ENCODE measurements at regions not wholly inside any gene's neighbourhood (a gene's known extent, or its start where the extent isn't known, plus 50 kb on each side); places are given as distances from the start of the nearest gene placed in this dataset.
A peak's percentile ranks its signal among the peaks of the same experiment; 100 is the strongest.
"Not testable (repeated sequence)": the region's sequence is repeated elsewhere in the genome, so short reads cannot be mapped to it uniquely, and the experiment has no call there.

- not testable (repeated sequence) for DNase-seq (ENCODE audit: low read depth in 2 of 3, low spot score in 1 of 3)
Measured at GRCh38 chr5:108532129-108532445, 150.2 kb upstream of the FBXL17 start.

GRCh38 chr5:108531367-108532128 is 149.7 kb upstream of the FBXL17 start:
- DNase-seq (ENCODE audit: low read depth in 2 of 3, low spot score in 1 of 3): no peak

DNA sequence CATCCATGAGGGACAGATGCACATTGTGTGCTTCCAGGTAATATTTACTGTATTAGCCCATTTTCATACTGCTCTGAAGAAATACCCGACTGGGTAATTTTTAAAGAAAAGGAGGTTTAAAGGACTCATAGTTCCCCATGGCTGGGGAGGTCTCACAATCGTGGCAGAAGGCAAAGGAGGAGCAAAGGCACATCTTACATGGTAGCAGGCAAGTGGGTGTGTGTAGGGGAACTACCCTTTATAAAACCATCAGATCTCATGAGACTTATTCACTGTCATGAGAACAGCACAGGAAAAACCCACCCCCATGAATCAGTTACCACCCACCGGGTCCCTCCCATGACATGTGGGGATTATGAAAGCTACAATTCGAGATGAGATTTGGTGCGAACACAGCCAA is 148.8 kb upstream of the FBXL17 start:
- no peak for DNase-seq (ENCODE audit: low read depth in 2 of 3, low spot score in 1 of 3)

DNA sequence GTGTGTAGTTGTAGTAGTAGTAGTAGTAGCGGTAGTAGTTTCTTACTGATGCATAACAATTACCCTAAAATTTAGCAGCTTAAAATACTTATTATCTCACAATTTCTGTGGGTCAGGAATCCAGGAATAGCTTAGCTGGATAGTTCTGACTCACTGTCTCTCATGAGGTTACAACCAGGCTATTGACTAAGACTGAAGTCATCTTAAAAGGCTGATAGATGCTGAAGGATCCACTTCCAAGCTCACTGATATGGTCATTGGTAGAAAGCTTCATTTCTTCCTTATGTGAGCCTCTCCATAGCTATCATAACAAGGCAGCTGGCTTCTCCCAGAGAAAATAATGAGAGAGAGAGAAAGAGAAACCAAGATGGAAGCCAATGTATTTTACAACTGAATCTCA is 147.5 kb upstream of the FBXL17 start:
- no peak for DNase-seq (ENCODE audit: low read depth in 2 of 3, low spot score in 1 of 3)

DNA sequence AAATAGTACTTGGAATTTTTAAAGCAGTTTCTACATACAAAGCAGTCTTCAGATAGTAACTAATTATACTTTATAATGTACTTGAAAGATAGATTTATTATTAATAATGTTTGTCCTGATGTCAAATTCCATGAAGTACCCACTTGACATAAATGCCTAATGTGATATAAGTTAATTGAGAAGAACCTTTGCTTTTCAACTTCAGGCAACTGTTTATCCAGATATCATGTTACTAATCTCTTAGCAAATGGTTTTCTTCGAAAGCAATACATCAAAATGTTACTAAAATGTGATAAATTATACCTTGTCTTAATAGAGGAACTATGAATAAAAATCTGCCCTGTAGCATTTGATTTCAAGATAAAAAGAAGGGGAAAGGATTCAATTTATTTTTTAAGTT is 146.8 kb upstream of the FBXL17 start:
- DNase-seq (ENCODE audit: low read depth in 2 of 3, low spot score in 1 of 3): no peak

DNA sequence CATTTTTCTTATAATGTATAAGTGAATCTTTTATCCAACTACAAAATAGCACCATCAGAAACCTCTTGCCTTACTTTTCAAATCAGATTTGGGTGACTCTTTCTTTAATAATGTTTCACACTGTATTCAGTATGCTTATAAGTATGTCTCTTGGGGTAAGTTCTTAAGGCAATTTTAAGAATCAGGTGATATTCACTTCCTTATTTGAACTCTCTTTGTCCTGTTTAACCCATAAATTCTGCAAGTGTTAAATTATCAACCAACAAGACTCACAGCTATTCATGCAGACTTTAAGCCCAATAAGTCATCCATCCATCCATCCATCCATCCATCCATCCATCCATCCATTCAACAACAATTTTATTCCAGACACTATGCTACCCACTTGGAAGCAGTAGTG is 142.7 kb upstream of the FBXL17 start:
- no peak for DNase-seq (ENCODE audit: low read depth in 2 of 3, low spot score in 1 of 3)

DNA sequence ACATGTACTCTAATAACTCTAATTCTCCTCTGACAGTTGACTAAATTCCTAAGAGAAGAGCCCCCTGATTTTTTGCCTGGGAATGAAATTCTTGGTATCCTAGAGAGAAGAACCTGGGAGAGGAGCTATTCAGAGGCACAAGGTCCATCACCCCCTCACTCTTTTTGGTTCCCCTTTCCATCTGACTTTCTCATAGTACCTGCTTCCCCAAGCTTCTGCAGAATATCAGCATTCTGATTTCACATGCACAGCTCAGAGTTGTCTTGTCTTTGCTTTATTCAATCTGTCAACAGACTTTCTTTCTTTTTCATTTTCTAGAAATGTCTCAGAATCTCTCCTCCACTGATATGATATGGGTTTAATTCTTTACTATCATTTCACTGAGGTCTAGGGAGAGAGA is 141.5 kb upstream of the FBXL17 start:
- DNase-seq (ENCODE audit: low read depth in 2 of 3, low spot score in 1 of 3): no peak

DNA sequence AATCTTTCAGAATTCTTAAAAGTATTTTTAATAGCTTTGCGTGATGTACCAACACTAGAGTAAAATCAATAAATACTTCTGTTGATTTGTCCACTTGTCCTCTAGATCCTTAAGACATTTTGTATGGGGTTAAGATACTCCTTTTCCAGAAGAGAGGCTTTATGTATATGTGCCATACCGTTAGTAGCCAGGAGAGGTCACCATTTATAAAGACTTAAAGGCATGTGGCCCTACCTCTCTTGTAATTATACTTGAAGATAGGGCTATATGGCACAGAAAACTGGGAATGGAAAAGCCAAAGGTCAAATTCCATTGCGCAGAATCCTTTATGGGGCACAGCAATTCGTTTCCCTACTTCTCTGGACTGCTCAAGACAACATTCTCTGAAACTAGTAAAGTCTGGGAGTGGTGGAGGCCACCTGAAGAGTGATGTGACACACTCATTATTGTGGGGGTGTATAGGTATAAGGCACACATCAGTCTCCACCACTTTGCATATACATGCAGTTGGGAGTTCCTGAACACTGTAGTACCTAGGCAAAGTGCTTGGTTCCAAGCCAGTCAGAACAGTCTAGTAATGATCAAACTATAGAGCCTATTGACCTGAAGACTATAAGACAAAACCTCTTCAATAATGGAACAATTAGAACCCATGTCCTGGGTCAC is 140.1 kb upstream of the FBXL17 start:
- peak in 1 of 3 donors; percentile 32 for DNase-seq (ENCODE audit: low read depth in 2 of 3, low spot score in 1 of 3)

- no peak for DNase-seq (ENCODE audit: low read depth in 2 of 3, low spot score in 1 of 3)
Measured at GRCh38 chr5:108521011-108521700, 139.3 kb upstream of the FBXL17 start.

GRCh38 chr5:108516785-108517184 is 134.9 kb upstream of the FBXL17 start:
- DNase-seq (ENCODE audit: low read depth in 2 of 3, low spot score in 1 of 3): no peak

DNA sequence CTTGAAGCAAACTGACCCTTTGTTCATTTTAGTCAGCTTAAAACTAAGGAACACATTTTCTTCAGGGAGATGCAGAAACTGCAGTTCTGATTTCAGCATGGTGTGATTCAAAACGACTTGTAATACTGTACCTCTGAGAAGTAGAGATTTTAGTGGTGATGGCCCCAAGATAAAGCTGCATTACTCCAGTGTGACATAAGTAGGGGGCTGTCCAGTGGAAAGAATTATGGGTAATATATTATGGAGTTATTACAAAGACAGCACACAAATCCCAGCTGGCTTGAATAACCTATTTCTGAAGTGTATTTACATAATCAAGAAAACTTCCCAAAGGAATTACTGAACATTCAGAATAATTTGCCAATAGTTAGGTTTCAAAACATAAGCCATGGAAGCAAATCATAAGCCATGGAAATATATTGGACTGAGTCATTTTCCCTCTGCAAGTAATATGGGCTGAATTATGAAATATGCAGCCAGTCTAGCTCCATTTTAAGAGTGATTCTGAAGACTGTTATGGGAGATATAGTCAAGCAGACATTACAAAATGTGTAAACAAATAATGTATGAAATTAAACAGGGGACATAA is 133.7 kb upstream of the FBXL17 start:
- no peak for DNase-seq (ENCODE audit: low read depth in 2 of 3, low spot score in 1 of 3)

GRCh38 chr5:108508979-108509378 is 127.1 kb upstream of the FBXL17 start:
- DNase-seq (ENCODE audit: low read depth in 2 of 3, low spot score in 1 of 3): no peak

DNA sequence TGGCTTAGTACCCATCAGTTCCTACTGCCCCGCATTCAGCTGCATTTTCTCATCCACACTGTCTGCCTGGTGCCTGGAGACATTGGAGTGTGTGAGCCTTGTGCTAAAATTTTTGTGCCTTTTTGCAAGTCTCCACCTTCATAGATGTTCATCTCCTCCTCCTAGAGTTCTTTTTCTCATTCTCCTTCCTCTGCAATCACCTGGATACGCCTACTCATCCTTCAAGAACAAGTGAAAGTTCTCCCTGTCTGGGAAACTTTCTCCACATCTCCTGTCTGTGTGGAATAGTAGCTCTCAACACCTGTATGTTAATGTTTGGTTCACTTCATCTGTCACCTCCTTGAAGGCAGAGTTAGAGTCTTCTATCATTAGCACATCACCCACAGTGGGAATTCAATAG is 125.7 kb upstream of the FBXL17 start:
- no peak for DNase-seq (ENCODE audit: low read depth in 2 of 3, low spot score in 1 of 3)

GRCh38 chr5:108505608-108506007 is 123.7 kb upstream of the FBXL17 start:
- no peak for DNase-seq (ENCODE audit: low read depth in 2 of 3, low spot score in 1 of 3)

DNA sequence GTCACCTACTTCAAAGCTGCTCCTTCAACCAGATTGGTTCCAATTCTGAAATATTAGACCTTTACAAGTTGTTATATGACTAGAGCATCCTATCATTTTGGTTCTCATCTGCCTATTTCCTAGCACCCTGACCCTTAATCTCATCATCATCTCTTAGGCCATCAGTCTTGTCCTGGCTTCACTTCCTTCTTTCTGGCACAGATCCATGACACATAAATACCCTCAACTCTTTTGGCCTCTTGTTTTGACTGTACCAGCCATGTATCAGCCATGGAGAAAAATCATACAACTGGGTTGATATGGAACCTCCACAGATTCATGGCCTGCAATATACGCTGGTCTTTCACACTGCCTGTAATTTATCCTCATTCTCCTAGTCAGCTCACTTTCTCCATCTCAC is 123.1 kb upstream of the FBXL17 start:
- no peak for DNase-seq (ENCODE audit: low read depth in 2 of 3, low spot score in 1 of 3)

DNA sequence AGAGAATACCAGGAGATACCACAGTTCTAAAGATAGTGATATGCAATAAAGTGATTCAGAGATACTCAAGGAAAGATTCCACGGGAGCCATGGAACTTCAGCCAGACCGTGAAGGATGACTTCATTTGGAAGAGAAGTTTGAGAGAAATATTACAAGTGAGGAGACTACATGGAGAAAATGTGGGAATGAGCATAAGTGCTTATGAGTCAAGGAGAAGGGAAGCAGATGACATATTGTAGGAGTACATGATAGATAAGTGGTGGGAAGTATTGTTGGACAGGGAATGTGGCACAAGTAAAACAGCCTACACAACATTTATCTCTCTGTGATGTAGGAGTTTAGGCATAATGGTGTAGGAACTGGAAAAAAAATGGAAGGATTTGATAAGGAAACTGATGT is 122.1 kb upstream of the FBXL17 start:
- no peak for DNase-seq (ENCODE audit: low read depth in 2 of 3, low spot score in 1 of 3)

GRCh38 chr5:108495615-108496014 is 113.7 kb upstream of the FBXL17 start:
- not testable (repeated sequence) for DNase-seq (ENCODE audit: low read depth in 2 of 3, low spot score in 1 of 3)

- DNase-seq (ENCODE audit: low read depth in 2 of 3, low spot score in 1 of 3): no peak
Measured at GRCh38 chr5:108487951-108488350, 106.1 kb upstream of the FBXL17 start.

DNA sequence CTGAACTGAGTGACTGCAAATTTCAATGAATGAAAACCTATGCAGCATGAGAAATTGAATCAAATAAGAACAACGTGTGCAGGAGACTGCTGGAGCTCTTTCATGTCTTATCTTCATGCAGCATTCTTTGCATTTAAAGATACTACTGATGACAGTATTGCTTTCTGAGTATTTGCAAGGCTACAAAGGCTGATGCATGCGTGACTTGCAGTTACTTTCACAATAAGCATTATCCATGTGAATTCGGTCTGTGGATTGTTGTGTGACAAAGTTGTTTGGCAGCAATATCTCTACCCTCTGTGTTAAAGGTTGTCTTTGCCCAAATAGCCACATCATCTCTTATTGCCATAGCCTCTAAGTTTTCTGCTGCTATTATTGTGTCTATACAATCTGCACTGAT is 102.1 kb upstream of the FBXL17 start:
- no peak for DNase-seq (ENCODE audit: low read depth in 2 of 3, low spot score in 1 of 3)

- DNase-seq (ENCODE audit: low read depth in 2 of 3, low spot score in 1 of 3): no peak
Measured at GRCh38 chr5:108481355-108481931, 99.5 kb upstream of the FBXL17 start.

DNA sequence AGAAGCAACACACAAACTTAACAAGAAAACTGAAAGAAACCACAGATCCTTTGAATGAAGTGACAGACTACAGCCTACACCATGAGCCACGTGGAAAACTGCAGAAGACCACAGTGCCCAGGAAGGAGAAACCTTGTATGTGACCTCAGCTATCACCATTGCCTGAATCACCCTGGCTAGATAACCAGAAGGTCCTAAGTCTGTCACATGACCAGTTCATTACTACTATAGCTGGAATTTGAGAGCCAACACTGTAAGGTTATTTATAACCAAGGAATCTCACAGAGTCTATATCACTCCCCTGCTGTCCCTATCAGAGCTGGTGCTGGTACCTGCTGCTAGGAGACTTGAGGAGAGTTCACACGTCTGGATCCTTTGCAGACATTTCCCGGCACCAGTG is 90.3 kb upstream of the FBXL17 start:
- DNase-seq (ENCODE audit: low read depth in 2 of 3, low spot score in 1 of 3): no peak

- DNase-seq (ENCODE audit: low read depth in 2 of 3, low spot score in 1 of 3): no peak
Measured at GRCh38 chr5:108467563-108467962, 85.7 kb upstream of the FBXL17 start.
